H1 (cell line): ENCODE measurements at regions not wholly inside any gene's neighbourhood (a gene's known extent, or its start where the extent isn't known, plus 50 kb on each side); places are given as distances from the start of the nearest gene placed in this dataset.

ENCODE experiments used
- CTCF ChIA-PET: fragments of 300-600 bp; sonication (Branson Sonifier 250); formaldehyde crosslinking; loops from one replicate; lab custom pipeline; 2021; ENCODE audit not compliant: partially characterized antibody; lab: Charles Lee
- POLR2A ChIA-PET: fragments of 300-600 bp; sonication (Branson Sonifier 250); formaldehyde crosslinking; loops from one replicate; lab custom pipeline; 2021; ENCODE audit warnings: inconsistent platforms; ENCODE audit not compliant: partially characterized antibody; lab: Charles Lee
- DNase-seq, 2 experiments: peaks; one replicate each; pipeline versions ENCODE4 v3.0.0 to v3.0.0-alpha.2; 2010 to 2022; ENCODE audit warnings: low spot score in 2 of 2, low read depth in 1 of 2, mixed read lengths in 1 of 2
- FAIRE-seq: peaks from 2 replicates; lab custom pipeline; 2011; peaks lifted over from hg19 to GRCh38; lab: Jason Lieb, UNC
- H2AFZ ChIP-seq: 2 replicates; pipeline ENCODE4 v1.8.1; 2012; ENCODE audit warnings: low read length, inconsistent platforms
- H2AK5ac ChIP-seq: 2 replicates; pipeline ENCODE4 v1.6.1; 2013; ENCODE audit warnings: low read depth, low read length
- H2BK120ac ChIP-seq: replicated peaks from 2 replicates; pipeline ENCODE3; 2013; ENCODE audit warnings: low read depth, low read length, inconsistent platforms
- H2BK12ac ChIP-seq: 2 replicates; pipeline ENCODE4 v1.6.1; 2013; ENCODE audit warnings: low read depth, low read length
- H2BK15ac ChIP-seq: 2 replicates; pipeline ENCODE4 v1.6.1; 2013; ENCODE audit warnings: low read length
- H2BK20ac ChIP-seq: 2 replicates; pipeline ENCODE4 v1.6.1; 2013; ENCODE audit warnings: low read length
- H2BK5ac ChIP-seq: 2 replicates; pipeline ENCODE4 v1.6.1; 2013; ENCODE audit warnings: low read depth, low read length
- H3K14ac ChIP-seq: 2 replicates; pipeline ENCODE4 v1.6.1; 2013; ENCODE audit warnings: inconsistent platforms; ENCODE audit not compliant: insufficient read length
- H3K18ac ChIP-seq: 2 replicates; pipeline ENCODE4 v1.6.1; 2013; ENCODE audit warnings: low read length; ENCODE audit errors: extremely low read depth
- H3K23ac ChIP-seq: 2 replicates; pipeline ENCODE4 v1.6.1; 2013; ENCODE audit warnings: inconsistent platforms; ENCODE audit not compliant: insufficient read length
- H3K23me2 ChIP-seq: 2 replicates; pipeline ENCODE4 v1.6.1; 2013; ENCODE audit warnings: low read depth, low read length
- H3K27ac ChIP-seq: 2 replicates; pipeline ENCODE4 v1.6.1; 2011; ENCODE audit warnings: low read depth, low read length, inconsistent platforms
- H3K27me3 ChIP-seq, 4 experiments: replicated peaks in 1 of 4; 1 replicate in 1 of 4; 2 replicates in 3 of 4; pipeline versions ENCODE4 v1.6.1 to v1.8.1; 2011 to 2013; ENCODE audit warnings: low read length in 3 of 4, mild to moderate bottlenecking in 3 of 4, inconsistent platforms in 2 of 4, mixed read lengths in 2 of 4, moderate library complexity in 1 of 4; ENCODE audit not compliant: control insufficient read depth in 3 of 4, insufficient read depth in 3 of 4; ENCODE audit errors: extremely low read depth in 1 of 4
- H3K36me3 ChIP-seq, 4 experiments: 2 replicates each; pipeline versions ENCODE4 v1.6.1 to v1.8.1; 2011 to 2013; ENCODE audit warnings: mild to moderate bottlenecking in 4 of 4, low read length in 3 of 4, moderate library complexity in 2 of 4, control low read depth in 1 of 4, inconsistent platforms in 1 of 4; ENCODE audit not compliant: insufficient read depth in 4 of 4, control insufficient read depth in 2 of 4
- H3K4ac ChIP-seq: replicated peaks from 2 replicates; pipeline ENCODE3; 2013; ENCODE audit warnings: low read length, low read depth, mixed read lengths, inconsistent platforms; ENCODE audit not compliant: insufficient read length
- H3K4me1 ChIP-seq, 4 experiments: replicated peaks in 1 of 4; 1 replicate in 1 of 4; 2 replicates in 3 of 4; pipeline versions ENCODE4 v1.6.1 to v1.8.1; 2011 to 2013; ENCODE audit warnings: low read length in 3 of 4, inconsistent platforms in 2 of 4, mixed read lengths in 1 of 4; ENCODE audit not compliant: insufficient read depth in 4 of 4, control insufficient read depth in 3 of 4
- H3K4me2 ChIP-seq, 2 experiments: 2 replicates each; pipeline versions ENCODE4 v1.6.1 to v1.8.1; 2011 to 2013; ENCODE audit warnings: low read depth in 2 of 2, low read length in 2 of 2, control low read depth in 1 of 2, inconsistent platforms in 1 of 2, mild to moderate bottlenecking in 1 of 2; ENCODE audit not compliant: insufficient read depth in 1 of 2
- H3K4me3 ChIP-seq, 4 experiments: fragments of 200-600, 300-600 bp in 1 of 4; sonication (generic), shearing (Covaris generic), sonication (Bioruptor Twin) in 1 of 4; 2 replicates each; pipeline versions ENCODE4 v1.5.1 to v1.8.1; 2011 to 2016; ENCODE audit warnings: low read length in 4 of 4, low read depth in 3 of 4, control low read depth in 2 of 4, inconsistent platforms in 2 of 4, mild to moderate bottlenecking in 2 of 4, mixed read lengths in 1 of 4, moderate library complexity in 1 of 4; ENCODE audit not compliant: insufficient read depth in 2 of 4; ENCODE audit errors: extremely low read depth in 1 of 4
- H3K56ac ChIP-seq: replicated peaks from 2 replicates; pipeline ENCODE3; 2013; ENCODE audit warnings: low read depth, mild to moderate bottlenecking, mixed read lengths, low read length, inconsistent platforms; ENCODE audit not compliant: insufficient read length
- H3K79me1 ChIP-seq: 2 replicates; pipeline ENCODE4 v1.6.1; 2013; ENCODE audit warnings: low read depth, low read length, control low read depth
- H3K79me2 ChIP-seq, 2 experiments: 2 replicates each; pipeline versions ENCODE4 v1.6.1 to v1.8.1; 2012 to 2013; ENCODE audit warnings: low read length in 2 of 2, mild to moderate bottlenecking in 2 of 2, inconsistent platforms in 1 of 2; ENCODE audit not compliant: insufficient read depth in 2 of 2, control insufficient read depth in 1 of 2
- H3K9ac ChIP-seq, 4 experiments: replicated peaks in 1 of 4; 1 replicate in 1 of 4; 2 replicates in 3 of 4; pipeline versions ENCODE4 v1.6.1 to v1.8.1; 2011 to 2013; ENCODE audit warnings: low read depth in 3 of 4, low read length in 3 of 4, control low read depth in 2 of 4, mild to moderate bottlenecking in 2 of 4, moderate library complexity in 2 of 4, inconsistent platforms in 1 of 4; ENCODE audit errors: extremely low read depth in 1 of 4
- H3K9me3 ChIP-seq, 2 experiments: 2 replicates each; pipeline versions ENCODE4 v1.6.1 to v1.8.1; 2012 to 2013; ENCODE audit warnings: mild to moderate bottlenecking in 2 of 2, moderate library complexity in 2 of 2, control low read depth in 1 of 2, inconsistent platforms in 1 of 2, low read depth in 1 of 2, low read length in 1 of 2, mixed read lengths in 1 of 2; ENCODE audit not compliant: insufficient read depth in 2 of 2
- H4K20me1 ChIP-seq, 2 experiments: replicated peaks in 1 of 2; 2 replicates each; pipeline versions ENCODE3 to v1.8.1; 2011 to 2013; ENCODE audit warnings: inconsistent platforms in 2 of 2, low read length in 2 of 2, mild to moderate bottlenecking in 1 of 2; ENCODE audit not compliant: insufficient read depth in 2 of 2, control insufficient read depth in 1 of 2
- H4K5ac ChIP-seq: 2 replicates; pipeline ENCODE4 v1.6.1; 2013; ENCODE audit warnings: low read length, low read depth, mixed read lengths, inconsistent platforms; ENCODE audit not compliant: insufficient read length
- H4K8ac ChIP-seq: 2 replicates; pipeline ENCODE4 v1.8.0; 2013; ENCODE audit warnings: mild to moderate bottlenecking, moderate library complexity, low read length, inconsistent platforms; ENCODE audit not compliant: insufficient read depth; ENCODE audit errors: extremely low read depth
- H4K91ac ChIP-seq: replicated peaks from 2 replicates; pipeline ENCODE3; 2013; ENCODE audit warnings: low read length, mixed read lengths, inconsistent platforms; ENCODE audit not compliant: insufficient read length
- ASH2L ChIP-seq: fragments of 200-600, 300-600 bp; sonication (generic); IDR thresholded peaks from one replicate; pipeline ENCODE4 v1.7.1; 2017; ENCODE audit warnings: low read length
- CEBPB ChIP-seq: IDR thresholded peaks from 2 replicates; pipeline ENCODE4 v1.6.1; 2012; ENCODE audit warnings: low read depth, low read length
- CHD1 ChIP-seq: IDR thresholded peaks from 2 replicates; pipeline ENCODE4 v1.6.1; 2012; ENCODE audit warnings: low read depth, low read length, improper control_type of control experiment
- CHD2 ChIP-seq: IDR thresholded peaks from 2 replicates; pipeline ENCODE4 v1.6.1; 2012; ENCODE audit warnings: low read length, improper control_type of control experiment
- CREB1 ChIP-seq: IDR thresholded peaks from 2 replicates; pipeline ENCODE4 v1.6.1; 2012; ENCODE audit warnings: inconsistent platforms
- EGR1 ChIP-seq: IDR thresholded peaks from 2 replicates; pipeline ENCODE4 v1.6.1; 2011; ENCODE audit warnings: low read depth, low read length, borderline replicate concordance
- HDAC6 ChIP-seq: IDR thresholded peaks from one replicate; pipeline ENCODE4 v1.7.1; 2012; ENCODE audit warnings: low read depth, mild to moderate bottlenecking, inconsistent platforms, low read length, moderate library complexity
- PHF8 ChIP-seq: fragments of 200-600 bp; sonication (generic); conservative IDR thresholded peaks from 2 replicates; pipeline ENCODE4 v1.7.1; 2012; ENCODE audit warnings: low read depth, mild to moderate bottlenecking, inconsistent platforms, low read length, moderate library complexity
- POLR2A ChIP-seq, 2 experiments: IDR thresholded peaks; 1 replicate in 1 of 2; 2 replicates in 1 of 2; pipeline ENCODE4 v1.6.1; 2011; ENCODE audit warnings: low read depth in 2 of 2, low read length in 2 of 2, mild to moderate bottlenecking in 2 of 2; ENCODE audit errors: control extremely low read depth in 1 of 2
- POLR2AphosphoS5 ChIP-seq: IDR thresholded peaks from 2 replicates; pipeline ENCODE4 v1.6.1; 2011; ENCODE audit warnings: low read depth, low read length
- SAP30 ChIP-seq: fragments of 300-600 bp; sonication (generic); IDR thresholded peaks from 2 replicates; pipeline ENCODE4 v1.7.1; 2012; ENCODE audit warnings: low read length, moderate library complexity, mild to moderate bottlenecking, inconsistent platforms; ENCODE audit not compliant: insufficient read depth, insufficient replicate concordance
- SIRT6 ChIP-seq: IDR thresholded peaks from one replicate; pipeline ENCODE4 v1.7.1; 2012; ENCODE audit warnings: low read length, inconsistent platforms
- SP2 ChIP-seq: IDR thresholded peaks from 2 replicates; pipeline ENCODE4 v1.6.1; 2012; ENCODE audit warnings: mild to moderate bottlenecking, low read length, inconsistent platforms
- TAF1 ChIP-seq: IDR thresholded peaks from 2 replicates; pipeline ENCODE4 v1.6.1; 2011; ENCODE audit warnings: mild to moderate bottlenecking, low read depth, low read length
- WGBS, 2 experiments: shearing (Covaris generic) in 1 of 2; methylation state at CpG; one replicate each; pipeline versions ENCODE4 v1.1.6 to v1.1.7; 2013 to 2015; ENCODE audit warnings: low lambda C conversion rate in 2 of 2, mixed read lengths in 2 of 2, inconsistent platforms in 1 of 2, low coverage in 1 of 2, missing lambda C conversion rate in 1 of 2; ENCODE audit not compliant: insufficient replicate concordance in 2 of 2, insufficient coverage in 1 of 2, insufficient read length in 1 of 2; ENCODE audit errors: extremely low coverage in 1 of 2, missing lambda C conversion rate in 1 of 2; 5-methylcytosine and 5-hydroxymethylcytosine counted together

DNA sequence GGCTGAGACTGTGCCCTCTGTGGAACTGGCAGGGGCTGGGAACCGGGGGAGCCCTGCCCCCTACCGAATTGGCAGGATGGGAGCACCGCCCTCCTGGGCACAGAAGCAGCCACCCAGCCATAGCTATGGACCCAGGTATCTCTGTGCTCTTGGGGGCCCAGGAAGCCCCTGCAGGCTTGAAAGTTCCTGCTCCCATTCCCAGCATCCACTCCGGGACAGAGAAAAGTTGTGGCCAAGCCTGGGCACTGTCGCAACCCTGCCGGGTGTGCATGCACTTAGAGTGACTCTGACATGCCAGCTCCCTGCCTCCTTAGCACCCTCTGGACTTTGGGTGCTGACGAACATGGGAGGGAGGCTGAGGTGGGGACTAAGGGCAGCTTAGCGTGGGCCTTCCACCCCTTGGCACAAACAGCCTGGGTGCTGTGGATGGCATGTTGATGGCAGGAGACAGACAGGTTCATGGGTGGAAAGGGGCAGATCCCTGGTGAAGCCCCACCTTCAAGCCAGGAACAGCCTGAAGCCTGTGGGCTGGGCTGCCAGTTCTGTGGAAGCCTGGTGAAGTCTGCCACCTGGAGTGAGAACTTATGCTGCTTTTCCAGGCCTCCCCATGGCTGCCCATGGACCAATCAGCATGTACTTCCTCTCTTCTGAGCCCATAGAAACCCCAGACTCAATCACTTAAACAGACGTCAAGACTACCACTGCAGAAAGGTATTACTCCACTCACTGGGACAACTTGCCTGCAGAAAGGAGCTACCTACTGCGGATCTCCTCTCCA is 279.0 kb downstream of the ATXN7L3B start:
- TF ChIP-seq HDAC6 = no peak
- no peak for TF ChIP-seq POLR2AphosphoS5
- TF ChIP-seq SAP30 = no peak
- TF ChIP-seq CREB1 = no peak
- TF ChIP-seq PHF8 = no peak
- no peak for TF ChIP-seq POLR2A (IDR thresholded peaks at IDR 0.05; ENCODE audit: control extremely low read depth in 1 of 2, low read depth in 2 of 2, low read length in 2 of 2)
- no peak for TF ChIP-seq ASH2L
- TF ChIP-seq EGR1 = no peak
- TF ChIP-seq CEBPB = no peak
- TF ChIP-seq TAF1 = no peak
- no peak for TF ChIP-seq SIRT6
- TF ChIP-seq CHD2 = no peak
- TF ChIP-seq SP2 = no peak
- no peak for TF ChIP-seq CHD1
- H2BK20ac ChIP-seq = no peak overlapping the region
- H3K4me2 ChIP-seq = no peak overlapping the region
- no peak overlapping the region for H2BK120ac ChIP-seq
- H3K4me3 ChIP-seq = no peak overlapping the region
- no peak overlapping the region for H3K56ac ChIP-seq
- H3K23ac ChIP-seq = no peak overlapping the region
- 95% methylated on average over 10 of the region's 10 CpGs; no CpG with 5 or more reads in 1 of the 2 experiments for WGBS, 2 experiments
- no peaks in the 10 kb centered on the region for H3K23me2 ChIP-seq
- POLR2A ChIA-PET = no interaction called here
- H4K20me1 ChIP-seq = no peaks in the 10 kb centered on the region
- no peak overlapping the region for H2BK5ac ChIP-seq
- DNase-seq (no peak), FAIRE-seq (no peak)
- CTCF ChIA-PET = interaction anchor here (3.1 kb wide), 1 partner anchor 13 kb away, joined by 14 read pairs; no protein-coding TSS in a partner anchor
- no peak overlapping the region for H3K18ac ChIP-seq
- no peak overlapping the region for H2BK15ac ChIP-seq
- H2AK5ac ChIP-seq = no peak overlapping the region
- H3K36me3 ChIP-seq = no peaks in the 10 kb centered on the region
- peaks cover 8 to 9% of the 10 kb centered on the region in 2 experiments; a peak in 1 of 4 replicates for H3K9me3 ChIP-seq
- no peak overlapping the region for H4K5ac ChIP-seq
- H4K8ac ChIP-seq = no peak overlapping the region
- H2BK12ac ChIP-seq = no peak overlapping the region
- no peak overlapping the region for H2AFZ ChIP-seq
- H3K9ac ChIP-seq = no peak overlapping the region
- no peaks in the 10 kb centered on the region for H3K79me2 ChIP-seq
- H3K4ac ChIP-seq = no peak overlapping the region
- H4K91ac ChIP-seq = no peak overlapping the region
- no peaks in the 10 kb centered on the region for H3K79me1 ChIP-seq
- H3K4me1 ChIP-seq = no peaks in the 10 kb centered on the region
- no peak overlapping the region for H3K27ac ChIP-seq
- no peak overlapping the region for H3K14ac ChIP-seq
- H3K27me3 ChIP-seq = no peaks in the 10 kb centered on the region
